C1 segment of cervical spinal cord (tissue), 14 donors: ENCODE measurements at regions not wholly inside any gene's neighbourhood (a gene's known extent, or its start where the extent isn't known, plus 50 kb on each side); places are given as distances from the start of the nearest gene placed in this dataset.

Source experiments
- DNase-seq, 14 donors: peaks; one replicate each; lab custom pipeline; 2025; lab: John Stamatoyannopoulos, UW

GRCh38 chr11:27907091-27907490, 200.9 kb downstream of the KIF18A start:
- DNase-seq: no peak

- no peak for DNase-seq
These were observed 203.4 kb downstream of the KIF18A start for GRCh38 chr11:27904358-27905055.

GRCh38 chr11:27902981-27903624, 202.8 kb upstream of the BDNF start:
- no peak for DNase-seq

- no peak for DNase-seq
These were observed 197.9 kb upstream of the BDNF start for GRCh38 chr11:27898166-27898565.

GRCh38 chr11:27896096-27896495, 195.8 kb upstream of the BDNF start:
- DNase-seq: no peak

- DNase-seq: no peak
These were observed 194.3 kb upstream of the BDNF start for GRCh38 chr11:27894552-27894951.

GRCh38 chr11:27886857-27887256, 186.6 kb upstream of the BDNF start:
- peak in 1 of 14 donors; percentile 2 for DNase-seq

GRCh38 chr11:27882066-27882697, 181.9 kb upstream of the BDNF start:
- no peak for DNase-seq

- DNase-seq: no peak
These were observed 175.8 kb upstream of the BDNF start for GRCh38 chr11:27875831-27876775.

GRCh38 chr11:27874998-27875830, 175.0 kb upstream of the BDNF start:
- DNase-seq: no peak

GRCh38 chr11:27873664-27874063, 173.4 kb upstream of the BDNF start:
- DNase-seq: no peak

- no peak for DNase-seq
These were observed 170.8 kb upstream of the BDNF start for GRCh38 chr11:27871056-27871455.

GRCh38 chr11:27869701-27870100, 169.4 kb upstream of the BDNF start:
- no peak for DNase-seq

GRCh38 chr11:27868709-27869108, 168.5 kb upstream of the BDNF start:
- no peak for DNase-seq

GRCh38 chr11:27868226-27868625, 168.0 kb upstream of the BDNF start:
- no peak for DNase-seq

GRCh38 chr11:27865105-27865504, 164.8 kb upstream of the BDNF start:
- DNase-seq: no peak

GRCh38 chr11:27864611-27865010, 164.4 kb upstream of the BDNF start:
- peak in 2 of 14 donors; percentile 5 to 90 for DNase-seq

GRCh38 chr11:27864091-27864491, 163.8 kb upstream of the BDNF start:
- peak in 2 of 14 donors; percentile 3 to 71 for DNase-seq

- DNase-seq: no peak
These were observed 163.4 kb upstream of the BDNF start for GRCh38 chr11:27863637-27864036.

GRCh38 chr11:27861706-27862430, 161.6 kb upstream of the BDNF start:
- DNase-seq: no peak
